GM18868 (cell line): ENCODE measurements at regions not wholly inside any gene's neighbourhood (a gene's known extent, or its start where the extent isn't known, plus 50 kb on each side); places are given as distances from the start of the nearest gene placed in this dataset.
"Not testable (repeated sequence)": the region's sequence is repeated elsewhere in the genome, so short reads cannot be mapped to it uniquely, and the experiment has no call there.

ENCODE experiments used
- ATAC-seq: cut with Tn5 transposase; IDR thresholded peaks from one replicate; pipeline ENCODE4 v1.9.1; 2021; ENCODE audit warnings: mild to moderate bottlenecking, moderate library complexity; ENCODE audit not compliant: unreplicated experiment

GRCh38 chr11:100576718-100577021, 110.4 kb upstream of the ARHGAP42 start:
- ATAC-seq = no peak

GRCh38 chr11:100578831-100579311, 108.2 kb upstream of the ARHGAP42 start:
- no peak for ATAC-seq

GRCh38 chr11:100581318-100581717, 105.8 kb upstream of the ARHGAP42 start:
- ATAC-seq = no peak

- ATAC-seq = no peak
These were observed 102.7 kb upstream of the ARHGAP42 start for GRCh38 chr11:100584201-100584985.

GRCh38 chr11:100585728-100586127, 101.4 kb upstream of the ARHGAP42 start:
- no peak for ATAC-seq

GRCh38 chr11:100586361-100587101, 100.6 kb upstream of the ARHGAP42 start:
- no peak for ATAC-seq

GRCh38 chr11:100592619-100593260, 94.3 kb upstream of the ARHGAP42 start:
- ATAC-seq = no peak

- no peak for ATAC-seq
These were observed 93.8 kb upstream of the ARHGAP42 start for GRCh38 chr11:100593291-100593690.

- ATAC-seq = no peak
These were observed 92.8 kb upstream of the ARHGAP42 start for GRCh38 chr11:100594320-100594719.

GRCh38 chr11:100600941-100601340, 86.1 kb upstream of the ARHGAP42 start:
- no peak for ATAC-seq

GRCh38 chr11:100602716-100603115, 84.4 kb upstream of the ARHGAP42 start:
- no peak for ATAC-seq

- not testable (repeated sequence) for ATAC-seq
These were observed 79.3 kb upstream of the ARHGAP42 start for GRCh38 chr11:100607761-100608160.

- ATAC-seq = peak; percentile 99
These were observed 74.3 kb upstream of the ARHGAP42 start for GRCh38 chr11:100612766-100613165.

- ATAC-seq = no peak
These were observed 68.2 kb upstream of the ARHGAP42 start for GRCh38 chr11:100618914-100619313.

- no peak for ATAC-seq
These were observed 67.6 kb upstream of the ARHGAP42 start for GRCh38 chr11:100619484-100619883.

GRCh38 chr11:100622404-100622803, 64.7 kb upstream of the ARHGAP42 start:
- no peak for ATAC-seq

- no peak for ATAC-seq
These were observed 62.7 kb upstream of the ARHGAP42 start for GRCh38 chr11:100624346-100624745.

- ATAC-seq = no peak
These were observed 62.0 kb upstream of the ARHGAP42 start for GRCh38 chr11:100625041-100625440.

GRCh38 chr11:100629671-100630070, 57.4 kb upstream of the ARHGAP42 start:
- ATAC-seq = no peak

- ATAC-seq = no peak
These were observed 56.2 kb upstream of the ARHGAP42 start for GRCh38 chr11:100630898-100631297.

- no peak for ATAC-seq
These were observed 55.8 kb upstream of the ARHGAP42 start for GRCh38 chr11:100631316-100631715.

- no peak for ATAC-seq
These were observed 54.1 kb upstream of the ARHGAP42 start for GRCh38 chr11:100632941-100633452.
